ENCODE measurements at regions not wholly inside any gene's neighbourhood (a gene's known extent, or its start where the extent isn't known, plus 50 kb on each side); places are given as distances from the start of the nearest gene placed in this dataset.

- TF ChIP-seq, protein P1, sequence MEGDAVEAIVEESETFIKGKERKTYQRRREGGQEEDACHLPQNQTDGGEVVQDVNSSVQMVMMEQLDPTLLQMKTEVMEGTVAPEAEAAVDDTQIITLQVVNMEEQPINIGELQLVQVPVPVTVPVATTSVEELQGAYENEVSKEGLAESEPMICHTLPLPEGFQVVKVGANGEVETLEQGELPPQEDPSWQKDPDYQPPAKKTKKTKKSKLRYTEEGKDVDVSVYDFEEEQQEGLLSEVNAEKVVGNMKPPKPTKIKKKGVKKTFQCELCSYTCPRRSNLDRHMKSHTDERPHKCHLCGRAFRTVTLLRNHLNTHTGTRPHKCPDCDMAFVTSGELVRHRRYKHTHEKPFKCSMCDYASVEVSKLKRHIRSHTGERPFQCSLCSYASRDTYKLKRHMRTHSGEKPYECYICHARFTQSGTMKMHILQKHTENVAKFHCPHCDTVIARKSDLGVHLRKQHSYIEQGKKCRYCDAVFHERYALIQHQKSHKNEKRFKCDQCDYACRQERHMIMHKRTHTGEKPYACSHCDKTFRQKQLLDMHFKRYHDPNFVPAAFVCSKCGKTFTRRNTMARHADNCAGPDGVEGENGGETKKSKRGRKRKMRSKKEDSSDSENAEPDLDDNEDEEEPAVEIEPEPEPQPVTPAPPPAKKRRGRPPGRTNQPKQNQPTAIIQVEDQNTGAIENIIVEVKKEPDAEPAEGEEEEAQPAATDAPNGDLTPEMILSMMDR (IDR thresholded peaks at IDR 0.05; ENCODE audit: low read depth, low read length) = no peak
- TF ChIP-seq POLR2A (IDR thresholded peaks at IDR 0.05; ENCODE audit: extremely low read depth, insufficient read length) (no peak), MYC (IDR thresholded peaks at IDR 0.05; ENCODE audit: low read depth, low read length) (no peak)
Measured at GRCh38 chr13:104286566-104287290, 1220.5 kb upstream of the SLC10A2 start.

Measured in NB4 (cell line).